ENCODE measurements at regions not wholly inside any gene's neighbourhood (a gene's known extent, or its start where the extent isn't known, plus 50 kb on each side); places are given as distances from the start of the nearest gene placed in this dataset.
"Not testable (repeated sequence)": the region's sequence is repeated elsewhere in the genome, so short reads cannot be mapped to it uniquely, and the experiment has no call there.

DNA sequence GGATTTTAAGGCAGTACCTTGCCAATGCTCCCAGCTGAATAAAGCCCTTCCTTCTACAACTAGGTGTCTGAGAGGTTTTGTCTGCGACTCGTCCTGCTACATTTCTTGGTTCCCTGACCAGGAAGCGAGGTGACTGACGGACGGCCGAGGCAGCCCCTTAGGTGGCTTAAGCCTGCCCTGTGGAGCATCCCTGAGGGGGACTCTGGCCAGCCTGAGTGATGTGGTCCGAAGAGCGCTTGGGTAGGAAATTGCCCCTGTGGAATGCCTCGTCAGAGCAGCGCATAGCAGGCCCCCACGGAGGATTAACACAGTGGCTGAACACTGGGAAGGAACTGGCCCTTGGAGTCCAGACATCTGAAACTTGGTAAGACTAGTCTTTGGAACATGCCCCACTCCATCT lies 210.9 kb upstream of the CNTN3 start:
- not testable (repeated sequence) for DNase-seq

DNA sequence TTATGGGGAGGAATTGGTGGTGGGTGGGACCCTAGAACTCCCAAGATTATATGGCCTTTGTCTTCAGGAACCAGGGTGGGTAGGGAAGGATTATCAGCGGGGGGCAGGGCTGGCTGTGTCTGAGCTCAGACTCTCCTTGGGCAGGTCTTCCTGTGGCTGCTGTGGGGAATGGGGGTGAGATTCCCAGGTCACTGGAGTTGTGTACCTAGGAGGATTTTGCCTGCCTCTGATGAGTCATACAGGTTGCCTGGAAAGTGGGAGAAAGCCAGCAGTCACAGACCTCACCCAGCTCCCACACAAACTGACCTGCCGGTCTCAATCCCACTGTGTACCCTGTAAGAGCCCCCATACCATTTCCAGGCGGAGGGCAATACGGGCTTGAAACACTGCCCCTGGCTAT lies 209.9 kb upstream of the CNTN3 start:
- DNase-seq = no peak

DNA sequence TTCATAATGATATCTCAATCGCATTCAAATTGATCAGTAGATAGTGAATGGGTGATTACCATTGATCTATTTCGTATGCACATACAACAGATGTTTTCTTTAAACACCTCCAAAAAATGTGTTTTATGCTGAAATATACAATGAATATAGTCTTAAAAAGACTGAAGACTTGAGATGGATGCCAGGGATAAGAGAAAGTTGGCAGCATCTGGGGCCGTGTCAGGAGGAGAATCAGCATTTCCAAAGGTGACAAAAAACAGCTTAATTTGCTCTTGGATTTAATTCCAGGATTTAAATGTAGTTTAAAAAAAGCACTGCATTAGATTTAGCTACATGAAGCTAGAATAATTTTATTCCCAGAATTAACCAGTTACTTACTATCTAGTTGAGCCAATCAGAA lies 199.7 kb upstream of the CNTN3 start:
- no peak for DNase-seq

DNA sequence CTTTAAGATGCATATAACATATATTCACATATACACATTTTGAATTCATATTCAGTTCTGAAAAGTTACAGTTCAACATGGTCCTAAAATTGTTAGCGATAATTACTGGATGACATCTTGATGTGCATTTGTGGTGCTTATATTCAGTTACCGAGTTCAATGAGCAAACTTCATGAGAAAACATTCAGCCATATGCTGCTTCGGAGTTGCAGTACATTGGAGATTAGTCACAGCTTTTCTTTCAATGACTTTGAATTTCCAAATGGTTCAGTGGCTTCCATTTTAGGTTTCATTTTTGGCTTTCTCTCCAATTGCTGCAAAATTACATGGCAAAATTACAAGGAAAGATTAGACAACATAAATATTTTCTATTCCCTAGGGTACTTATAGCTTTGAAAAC lies 198.3 kb upstream of the CNTN3 start:
- DNase-seq = no peak

DNA sequence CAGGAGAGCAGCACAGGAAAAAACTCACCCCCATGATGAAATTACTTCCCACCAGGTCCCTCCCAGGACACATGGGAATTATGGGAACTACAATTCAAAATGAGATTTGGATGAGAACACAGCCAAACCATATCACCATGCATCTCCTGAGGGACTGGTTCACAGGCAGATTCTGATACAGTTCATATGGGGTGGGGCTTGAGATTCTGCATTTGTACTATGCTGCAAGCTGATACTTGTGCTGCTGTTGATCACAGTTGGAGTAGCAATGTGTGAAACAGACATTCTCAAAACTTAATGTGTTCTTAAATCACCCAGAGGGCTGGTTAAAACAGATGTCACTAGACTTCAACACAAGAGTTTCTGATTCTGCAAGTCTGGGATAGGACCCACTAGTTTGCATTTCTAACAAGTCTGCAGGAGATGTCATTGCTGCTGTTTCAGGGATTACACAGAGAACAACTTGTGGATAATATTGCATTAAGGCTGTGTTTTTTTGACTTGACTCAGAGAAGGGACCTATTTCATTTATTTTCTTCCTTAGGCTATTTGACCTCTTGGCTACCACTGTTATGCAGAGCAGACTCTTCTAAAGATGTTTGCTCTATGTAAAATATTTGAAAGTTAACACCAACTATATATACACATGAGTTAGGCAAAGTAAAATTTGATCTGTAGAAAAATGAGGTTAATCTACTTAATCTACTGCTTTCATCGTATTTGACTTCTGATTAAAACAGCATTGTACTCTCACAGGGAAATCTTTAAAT lies 194.2 kb upstream of the CNTN3 start:
- DNase-seq = no peak

DNA sequence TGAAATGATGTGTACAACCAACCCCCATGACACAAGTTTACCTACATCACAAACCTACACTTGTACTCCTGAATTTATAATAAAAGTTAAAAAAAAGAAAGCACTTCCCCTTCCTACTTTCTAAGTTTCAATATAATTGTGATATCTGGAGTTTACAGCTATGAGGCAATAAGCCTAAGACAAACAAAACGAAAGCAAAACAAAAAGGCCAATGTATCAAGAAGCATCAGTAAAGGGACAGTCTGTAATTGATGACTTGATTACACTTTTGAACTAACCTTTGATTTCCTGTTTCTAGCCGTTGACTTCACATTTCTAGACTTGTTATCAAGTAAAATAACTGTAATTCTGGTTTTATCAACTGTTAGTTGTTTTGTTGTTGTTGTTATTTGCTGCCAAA lies 187.5 kb upstream of the CNTN3 start:
- DNase-seq = no peak

DNA sequence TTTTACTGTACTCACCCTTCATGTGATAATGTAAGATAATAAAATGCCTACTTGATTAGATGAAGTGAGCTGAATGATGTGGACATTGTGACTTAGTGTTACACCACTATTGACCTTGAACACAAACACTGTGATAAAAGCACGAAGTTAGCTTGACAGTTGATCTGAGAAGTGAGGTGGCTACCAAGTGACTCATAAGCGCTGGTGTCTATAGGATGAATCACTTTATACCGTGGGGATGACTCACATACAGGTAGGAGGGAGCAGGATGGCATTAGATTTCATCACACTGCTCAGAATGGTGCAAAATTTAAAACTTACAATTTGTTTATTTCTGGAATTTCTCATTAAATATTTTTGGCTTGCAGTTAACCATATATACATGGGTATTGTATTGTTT lies 174.7 kb upstream of the CNTN3 start:
- no peak for DNase-seq

DNA sequence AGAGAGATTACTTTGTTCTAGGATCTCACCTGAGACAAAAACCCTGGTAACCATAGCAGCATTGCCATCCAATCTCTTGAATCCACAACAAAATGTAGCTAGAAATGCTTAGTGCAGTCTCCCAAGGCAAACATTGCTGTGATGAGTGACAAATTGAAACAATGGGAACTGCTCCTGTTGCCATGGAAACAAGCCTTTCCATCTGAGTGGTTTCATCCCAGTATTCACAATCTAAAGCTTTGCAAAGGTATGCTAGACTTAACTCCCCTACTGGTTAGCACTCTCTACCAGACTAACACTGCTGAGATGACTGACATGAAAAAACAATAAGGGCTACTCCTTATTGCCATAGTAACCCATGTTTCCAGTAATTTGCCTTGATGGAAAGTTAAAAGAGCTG lies 172.6 kb upstream of the CNTN3 start:
- DNase-seq = no peak

DNA sequence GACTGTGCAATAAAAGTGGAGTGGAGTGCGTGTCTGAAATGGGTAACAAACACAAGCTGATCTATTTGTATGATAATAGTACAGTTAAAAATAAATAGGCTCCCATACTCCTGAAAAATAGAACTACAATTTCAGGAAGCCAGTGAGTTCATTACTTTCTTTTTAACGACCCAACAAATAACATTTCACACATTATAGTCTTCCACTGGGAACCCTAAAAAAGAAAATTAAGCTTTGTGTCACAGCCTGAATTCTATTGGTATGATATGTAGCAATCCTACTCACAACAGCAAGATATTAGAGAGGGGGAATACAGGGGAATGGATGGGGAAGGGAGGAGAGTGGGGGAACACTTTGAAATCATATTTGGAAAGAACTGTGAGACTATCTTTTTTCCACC lies 156.9 kb upstream of the CNTN3 start:
- no peak for DNase-seq

DNA sequence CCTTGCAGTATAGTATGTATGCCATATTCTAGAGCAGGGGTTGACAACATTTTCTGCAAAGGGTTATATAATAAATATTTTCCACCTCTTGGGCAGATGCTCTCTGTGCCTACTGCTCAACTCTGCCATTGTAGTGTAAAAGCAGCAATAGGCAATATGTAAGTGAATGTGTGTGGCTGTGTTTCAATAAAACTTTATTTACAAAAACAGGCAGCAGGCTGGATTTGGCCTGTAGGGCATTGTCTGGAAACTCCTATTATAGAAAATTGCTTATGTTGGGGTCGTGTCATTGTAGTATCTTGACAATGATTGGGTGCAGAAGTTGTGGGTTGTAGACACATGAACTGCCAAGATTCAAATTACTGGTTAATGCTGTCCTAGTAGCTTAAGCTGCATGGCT lies 153.6 kb upstream of the CNTN3 start:
- DNase-seq = no peak

DNA sequence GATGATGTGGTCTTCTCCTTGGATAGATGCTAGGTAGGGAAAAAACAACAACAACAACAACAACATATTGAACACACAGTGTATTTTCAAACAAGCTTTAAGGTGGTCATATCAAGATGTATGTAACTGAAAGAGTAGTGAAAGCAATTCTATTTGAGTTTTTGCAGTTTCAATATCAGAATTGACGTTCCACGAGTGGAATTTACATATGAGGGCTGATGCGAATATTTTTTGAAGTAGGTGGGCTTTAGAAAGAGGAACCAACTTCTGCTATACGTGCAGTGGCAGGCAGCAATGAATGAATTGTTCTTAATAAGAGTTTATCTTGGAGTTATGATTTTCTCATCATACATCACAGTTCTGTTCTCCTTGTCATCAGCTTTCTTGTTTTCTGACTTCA lies 151.9 kb upstream of the CNTN3 start:
- DNase-seq = no peak

DNA sequence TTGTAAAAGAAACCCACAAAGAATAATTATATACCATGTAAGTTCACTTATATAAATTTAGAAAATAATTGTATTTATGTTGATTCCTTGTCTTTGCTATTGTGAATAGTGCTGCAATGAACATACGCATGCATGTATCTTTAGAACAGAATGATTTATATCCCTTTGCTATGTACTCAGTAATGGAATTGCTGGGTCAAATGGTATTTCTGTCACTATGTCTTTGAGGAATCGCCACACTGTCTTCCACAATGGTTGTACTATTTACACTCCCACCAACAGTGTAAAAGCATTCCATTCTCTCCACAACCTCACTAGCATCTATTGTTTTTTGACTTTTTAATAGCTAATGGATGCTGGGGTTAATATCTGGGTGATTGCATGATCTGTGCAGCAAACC lies 149.4 kb upstream of the CNTN3 start:
- no peak for DNase-seq

DNA sequence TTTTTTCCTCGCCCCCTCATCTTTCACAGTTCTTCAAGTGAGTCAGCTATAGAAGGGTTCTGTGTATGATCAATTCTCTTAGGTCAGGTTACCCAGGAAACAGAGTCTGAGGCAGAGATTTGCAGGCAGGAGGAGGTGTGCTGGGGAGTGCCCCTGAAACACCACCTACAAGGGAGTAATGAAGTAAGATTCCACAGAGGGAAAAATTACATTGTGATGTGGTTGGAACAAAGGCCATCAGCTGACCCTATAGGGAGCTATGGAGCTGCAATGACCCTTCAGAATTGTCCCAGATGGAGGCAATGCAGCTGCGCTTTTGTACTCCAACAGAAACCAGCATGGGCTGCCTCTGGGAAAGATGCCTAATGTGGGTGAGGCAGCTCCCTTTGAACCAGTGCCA lies 142.2 kb upstream of the CNTN3 start:
- no peak for DNase-seq

DNA sequence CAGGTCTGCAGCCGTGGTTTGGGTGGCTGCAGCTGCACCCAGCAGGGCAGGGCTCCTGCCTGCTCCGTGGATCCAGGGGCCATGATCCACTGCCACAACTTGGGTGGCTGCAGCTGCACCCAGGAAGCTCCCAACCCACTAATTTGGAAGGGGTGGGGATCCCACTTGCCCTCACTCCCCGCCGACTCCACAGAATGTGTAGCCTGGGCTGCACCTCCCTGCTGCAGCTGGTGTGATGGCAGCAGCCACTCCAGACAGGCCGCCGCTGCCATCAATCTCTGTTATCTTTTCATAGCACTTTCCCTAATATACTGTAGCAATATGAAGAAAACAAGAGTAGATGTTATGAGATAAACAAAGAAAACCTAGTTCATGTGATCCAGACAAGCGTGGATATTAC lies 137.8 kb upstream of the CNTN3 start:
- DNase-seq = no peak

DNA sequence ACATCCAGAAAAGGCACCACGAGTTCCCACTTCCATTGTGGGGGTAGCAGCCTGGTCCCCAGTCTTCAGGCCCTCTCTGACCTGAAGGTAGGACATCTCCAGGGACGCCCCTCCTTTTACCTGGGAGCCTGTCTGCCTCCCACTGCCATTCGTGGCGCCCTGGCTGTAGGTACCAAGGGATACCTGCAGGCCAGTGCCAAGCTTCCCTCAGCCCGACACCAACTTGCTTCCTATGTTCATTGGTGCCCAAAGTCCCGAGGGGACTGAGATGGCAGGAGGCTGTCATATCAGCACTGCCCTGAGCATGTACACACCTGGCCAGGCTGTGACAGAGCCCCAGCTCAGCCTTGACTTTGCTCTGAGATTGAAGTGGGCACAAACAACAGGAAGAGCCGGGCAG lies 137.3 kb upstream of the CNTN3 start:
- DNase-seq = no peak

DNA sequence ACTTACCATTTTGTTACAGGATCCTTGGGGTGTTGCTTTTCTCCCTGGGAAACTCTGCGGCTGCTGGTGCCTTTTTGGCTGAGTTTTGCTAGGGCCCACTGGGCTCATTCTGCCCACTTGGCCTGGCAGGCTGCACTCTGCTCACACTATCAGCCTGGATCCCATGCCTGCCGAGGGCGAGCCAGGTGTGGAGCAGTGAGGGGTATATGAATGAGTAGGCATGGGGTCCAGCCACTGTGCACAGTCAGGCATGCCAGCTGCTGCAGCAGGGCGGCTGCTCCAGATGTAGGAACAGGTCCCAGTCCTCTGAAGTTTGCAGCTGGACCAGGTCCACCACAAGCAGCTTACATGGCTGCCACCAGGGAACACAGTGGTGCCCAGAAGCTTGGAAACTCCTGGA lies 136.4 kb upstream of the CNTN3 start:
- no peak for DNase-seq

DNA sequence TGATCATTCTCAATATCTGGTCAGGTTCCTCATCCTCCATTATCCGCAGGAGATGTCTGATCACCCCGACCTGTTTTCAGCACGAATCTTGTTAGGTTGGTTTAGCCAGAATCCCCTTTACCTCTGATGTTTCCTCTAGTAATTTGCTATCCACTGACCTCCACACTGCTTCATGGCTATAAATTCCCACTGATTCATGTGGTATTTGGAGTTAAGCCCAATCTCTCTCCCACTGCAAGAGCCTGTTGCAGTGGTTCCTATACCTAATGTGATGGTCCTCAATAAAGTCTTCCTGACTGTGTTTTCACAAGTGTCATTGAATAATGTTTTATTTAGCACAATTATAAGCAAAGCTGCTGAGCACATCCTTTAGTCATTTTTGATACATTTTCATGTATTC lies 124.8 kb upstream of the CNTN3 start:
- DNase-seq = no peak

DNA sequence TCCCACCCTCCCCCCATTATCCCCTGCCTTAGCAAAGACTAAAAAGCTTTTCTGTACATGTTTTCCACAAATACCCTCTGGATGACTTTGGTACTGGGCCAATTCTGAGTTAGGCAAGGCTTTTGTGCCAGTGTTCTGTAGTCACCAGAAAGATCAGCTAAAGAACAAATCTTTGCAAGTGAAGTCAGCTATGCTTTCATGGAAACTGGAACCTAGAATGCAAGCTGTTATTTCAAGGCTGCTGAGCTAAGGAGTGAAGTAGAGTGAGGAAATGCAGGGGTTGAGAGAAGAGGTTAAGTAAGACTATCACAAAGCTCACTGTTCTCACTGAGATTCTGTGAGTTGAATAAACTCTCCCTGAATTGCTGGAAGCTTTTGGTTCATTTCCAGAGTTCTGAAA lies 107.8 kb upstream of the CNTN3 start:
- no peak for DNase-seq

DNA sequence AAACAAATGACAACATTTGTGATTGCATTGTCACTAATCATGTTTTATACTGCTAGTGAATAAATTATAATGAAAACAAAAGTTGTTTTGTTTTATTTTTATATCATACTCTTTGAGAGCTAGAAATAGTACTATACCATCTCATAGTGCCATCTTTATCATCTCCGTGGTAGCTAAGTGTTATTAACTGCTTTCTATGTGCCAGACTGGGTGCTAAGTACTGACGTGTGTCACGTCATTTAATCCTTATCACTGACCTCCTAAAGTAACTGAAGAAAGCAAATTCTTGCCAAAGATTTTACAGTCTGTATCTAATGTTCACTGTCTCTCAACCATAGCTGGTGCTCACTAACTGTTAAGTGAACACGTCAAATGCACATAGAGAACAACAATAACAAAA lies 99.5 kb upstream of the CNTN3 start:
- DNase-seq = no peak

DNA sequence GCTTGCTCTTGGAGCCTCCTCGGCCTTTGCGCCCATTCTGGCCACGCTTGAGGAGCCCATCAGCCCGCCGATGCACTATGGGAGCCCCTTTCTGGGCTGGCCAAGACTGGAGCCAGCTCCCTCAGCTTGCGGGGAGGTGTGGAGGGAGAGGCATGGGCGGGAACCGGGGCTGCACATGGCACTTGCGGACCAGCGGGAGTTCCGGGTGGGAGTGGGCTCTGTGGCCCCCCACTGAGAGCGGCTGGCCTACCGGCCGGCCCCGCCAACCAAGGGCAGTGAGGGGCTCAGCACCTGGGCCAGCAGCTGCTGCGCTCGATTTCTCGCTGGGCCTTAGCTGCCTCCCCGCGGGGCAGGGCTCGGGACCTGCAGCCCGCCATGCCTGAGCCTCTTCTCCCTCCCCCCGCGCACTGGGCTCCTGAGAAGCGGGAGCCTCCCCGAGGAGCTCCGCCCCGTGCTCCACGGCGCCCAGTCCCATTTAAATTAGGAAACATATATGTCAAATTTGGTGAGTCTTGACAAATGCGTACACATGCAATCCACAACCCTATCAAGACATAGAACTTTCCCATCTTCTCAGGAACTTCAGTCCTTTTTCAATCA lies 97.6 kb upstream of the CNTN3 start:
- DNase-seq = no peak

DNA sequence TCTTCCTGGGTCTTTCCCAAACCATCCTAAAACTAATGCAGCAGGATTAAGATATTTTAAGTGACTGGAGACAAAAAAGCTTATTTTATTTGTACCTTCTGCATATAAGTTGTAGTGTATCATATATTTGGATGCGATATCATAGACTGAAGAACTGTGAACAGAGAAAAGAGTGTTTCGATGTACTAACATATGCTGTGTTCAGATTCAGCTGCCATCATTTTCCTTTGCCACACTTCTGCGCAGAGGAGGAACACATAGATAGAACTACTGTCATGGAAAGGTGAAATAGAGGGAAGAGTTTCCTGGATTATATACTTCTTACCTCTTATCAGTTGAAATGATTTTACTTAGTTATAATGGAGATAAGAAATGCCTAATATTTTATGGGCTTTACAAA lies 95.5 kb upstream of the CNTN3 start:
- no peak for DNase-seq

DNA sequence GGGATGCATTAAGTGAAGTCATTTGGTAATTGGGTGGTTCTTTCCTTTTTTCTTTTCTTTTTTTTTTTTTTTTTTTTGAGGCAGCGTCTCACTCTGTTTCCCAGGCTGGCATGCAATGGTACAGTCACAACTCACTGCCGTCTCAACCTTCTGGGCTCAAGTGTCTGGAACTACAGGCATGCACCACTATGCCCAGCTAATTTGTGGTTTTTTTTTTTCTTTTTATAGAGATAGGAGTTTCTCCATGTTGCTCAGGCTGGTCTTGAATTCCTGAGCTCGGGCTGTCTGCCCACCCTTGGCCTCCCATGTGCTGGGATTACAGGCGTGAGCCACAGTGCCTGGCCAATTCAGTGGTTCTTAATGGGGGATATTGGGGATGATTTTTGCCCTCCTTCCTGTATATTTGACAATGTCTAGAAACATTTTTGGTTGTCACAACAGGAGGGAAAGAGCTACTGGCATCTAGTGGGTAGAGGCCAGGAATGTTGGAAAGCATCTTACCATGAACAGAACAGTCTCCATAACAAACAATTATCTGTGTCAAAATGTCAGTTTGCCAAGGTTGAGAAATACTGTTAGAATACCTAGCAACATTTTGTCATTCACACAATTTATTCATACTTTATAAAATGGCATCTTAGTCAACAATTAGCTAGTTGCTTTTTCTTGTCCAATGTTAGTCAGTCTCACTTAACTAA lies 79.4 kb upstream of the CNTN3 start:
- peak; percentile 19 for DNase-seq

DNA sequence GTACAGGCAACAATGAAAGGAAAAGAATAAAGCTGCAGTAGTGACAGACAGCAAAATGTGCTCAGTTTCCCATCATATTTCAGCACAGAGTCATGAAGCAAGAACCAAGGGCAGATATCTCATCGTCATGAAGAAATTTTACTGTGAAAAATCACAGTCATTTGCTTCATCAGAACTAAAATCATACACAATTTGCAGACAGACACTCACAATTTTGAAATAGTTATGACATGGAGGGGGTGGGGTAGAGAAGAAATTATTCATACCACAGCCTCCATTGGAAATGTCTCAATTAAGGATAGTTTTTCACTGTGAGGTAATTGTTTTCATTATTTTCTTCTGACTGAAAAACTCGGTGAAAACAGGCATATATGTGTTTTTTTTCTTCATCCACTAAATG lies 78.8 kb upstream of the CNTN3 start:
- no peak for DNase-seq

DNA sequence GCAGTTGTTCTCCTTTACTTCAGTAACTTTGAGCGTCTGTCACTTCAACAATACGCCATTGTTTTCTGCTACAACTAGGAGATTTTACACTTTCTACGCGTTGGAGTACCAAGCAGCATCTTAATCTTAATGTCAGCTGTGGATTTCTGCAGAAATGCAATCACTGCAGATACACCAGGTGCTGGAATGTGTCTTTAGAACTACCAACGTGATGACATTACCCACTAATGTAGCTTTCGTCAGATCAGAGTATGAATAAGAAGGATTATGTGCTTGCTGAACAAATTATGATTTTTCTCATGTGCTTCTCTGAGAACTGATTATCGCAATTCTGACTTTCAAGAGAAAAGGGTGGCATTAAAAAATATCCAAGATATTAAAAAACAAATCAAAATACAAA lies 77.5 kb upstream of the CNTN3 start:
- DNase-seq = no peak

DNA sequence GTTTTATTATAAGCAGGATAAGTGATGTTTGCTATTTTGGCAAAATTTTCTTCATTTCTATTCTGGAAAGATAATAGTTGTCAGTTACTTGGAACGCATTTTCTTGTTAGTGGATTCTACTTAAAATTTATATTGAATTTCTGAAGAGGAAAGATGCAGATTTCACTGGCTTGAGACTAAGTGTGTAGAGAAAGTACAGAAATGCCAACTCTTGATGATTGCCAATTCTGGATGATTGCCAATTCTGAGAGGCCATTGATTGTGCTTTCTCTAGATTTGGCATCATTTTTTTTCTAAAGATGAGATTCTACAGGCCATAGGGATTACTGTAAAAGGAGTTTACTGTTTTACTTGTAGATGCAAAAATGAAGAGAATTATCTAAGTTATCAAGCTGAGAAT lies 58.9 kb upstream of the CNTN3 start:
- DNase-seq = no peak

Measured in right hindlimb (tissue), 1 donor.